Neutrophil (primary cell): ENCODE measurements at regions not wholly inside any gene's neighbourhood (a gene's known extent, or its start where the extent isn't known, plus 50 kb on each side); places are given as distances from the start of the nearest gene placed in this dataset.

Experiments
- H3K27ac ChIP-seq: fragments of 200-600 bp; sonication (generic); 2 replicates; pipeline ENCODE4 v1.5.1; 2016; ENCODE audit warnings: mild to moderate bottlenecking, moderate library complexity
- H3K27me3 ChIP-seq: fragments of 200-600 bp; sonication (generic); 2 replicates; pipeline ENCODE4 v1.6.0; 2016; ENCODE audit warnings: mild to moderate bottlenecking
- H3K36me3 ChIP-seq: fragments of 200-600 bp; sonication (generic); 2 replicates; pipeline ENCODE4 v1.5.1; 2017
- H3K4me1 ChIP-seq, 2 experiments: fragments of 200-600 bp in 1 of 2; sonication (generic) in 1 of 2; 1 replicate in 1 of 2; 2 replicates in 1 of 2; pipeline versions ENCODE4 v1.5.1 to v1.6.1; 2013 to 2016; ENCODE audit warnings: low read depth in 1 of 2, low read length in 1 of 2, mild to moderate bottlenecking in 1 of 2, moderate library complexity in 1 of 2; ENCODE audit not compliant: control insufficient read depth in 1 of 2, insufficient read depth in 1 of 2
- H3K4me3 ChIP-seq, 2 experiments: fragments of 200-600 bp in 1 of 2; sonication (generic) in 1 of 2; 1 replicate in 1 of 2; 2 replicates in 1 of 2; pipeline ENCODE4 v1.5.1; 2013 to 2016; ENCODE audit warnings: low read depth in 1 of 2, low read length in 1 of 2, mild to moderate bottlenecking in 1 of 2, moderate library complexity in 1 of 2
- H3K9me3 ChIP-seq: fragments of 200-600 bp; sonication (generic); 2 replicates; pipeline ENCODE4 v1.5.1; 2016
- CTCF ChIP-seq: fragments of 200-600 bp; sonication (generic); IDR thresholded peaks from 2 replicates; pipeline ENCODE4 v1.5.1; 2016; ENCODE audit warnings: antibody characterized with exemption

DNA sequence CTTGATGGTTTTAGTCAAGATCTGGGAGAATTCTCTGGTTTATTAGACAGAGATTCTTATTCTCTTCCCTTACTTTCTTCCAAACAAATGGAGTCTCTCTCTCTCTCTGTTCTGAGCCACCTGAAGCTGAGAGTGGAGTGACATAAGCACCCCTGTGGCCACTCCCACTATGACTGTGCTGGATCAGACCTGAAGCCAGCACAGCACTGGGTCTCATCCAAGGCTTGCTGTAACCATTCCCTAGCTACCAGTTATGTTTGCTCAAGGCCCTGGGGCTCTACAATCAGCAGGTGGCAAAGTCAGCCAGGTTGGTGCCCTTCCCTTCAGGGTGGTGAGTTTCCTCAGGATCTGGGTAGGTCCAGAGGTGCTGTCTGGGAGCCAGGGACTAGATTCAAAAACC lies 568.5 kb downstream of the AACS start:
- H3K27me3 ChIP-seq = no peaks in the 10 kb centered on the region
- no peaks in the 10 kb centered on the region for H3K9me3 ChIP-seq
- no peak overlapping the region for H3K27ac ChIP-seq
- H3K36me3 ChIP-seq = no peaks in the 10 kb centered on the region
- no peak overlapping the region for H3K4me3 ChIP-seq
- no peak for TF ChIP-seq CTCF
- H3K4me1 ChIP-seq = no peaks in the 10 kb centered on the region

DNA sequence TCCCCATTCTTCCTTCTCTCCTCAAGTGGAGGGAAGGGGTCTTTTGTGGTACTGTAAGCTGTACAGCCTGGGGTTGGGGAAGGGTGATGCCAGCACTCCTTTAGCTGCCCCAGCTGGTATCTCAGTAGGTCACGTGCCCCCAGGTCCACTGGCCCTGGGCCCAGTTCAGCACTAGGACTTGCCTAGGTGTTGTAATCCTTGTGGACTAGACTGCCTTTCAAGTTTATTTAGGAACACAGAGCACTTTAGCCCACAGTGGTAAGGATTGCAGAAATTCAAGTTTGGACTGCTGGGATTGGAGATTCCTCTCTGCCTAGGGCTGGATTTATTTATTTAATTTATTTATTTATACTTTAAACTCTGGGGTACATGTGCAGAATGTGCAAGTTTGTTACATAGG lies 569.6 kb downstream of the AACS start:
- H3K9me3 ChIP-seq = no peaks in the 10 kb centered on the region
- TF ChIP-seq CTCF = no peak
- H3K4me3 ChIP-seq = no peak overlapping the region
- no peaks in the 10 kb centered on the region for H3K27me3 ChIP-seq
- no peak overlapping the region for H3K27ac ChIP-seq
- H3K36me3 ChIP-seq = no peaks in the 10 kb centered on the region
- no peaks in the 10 kb centered on the region for H3K4me1 ChIP-seq

DNA sequence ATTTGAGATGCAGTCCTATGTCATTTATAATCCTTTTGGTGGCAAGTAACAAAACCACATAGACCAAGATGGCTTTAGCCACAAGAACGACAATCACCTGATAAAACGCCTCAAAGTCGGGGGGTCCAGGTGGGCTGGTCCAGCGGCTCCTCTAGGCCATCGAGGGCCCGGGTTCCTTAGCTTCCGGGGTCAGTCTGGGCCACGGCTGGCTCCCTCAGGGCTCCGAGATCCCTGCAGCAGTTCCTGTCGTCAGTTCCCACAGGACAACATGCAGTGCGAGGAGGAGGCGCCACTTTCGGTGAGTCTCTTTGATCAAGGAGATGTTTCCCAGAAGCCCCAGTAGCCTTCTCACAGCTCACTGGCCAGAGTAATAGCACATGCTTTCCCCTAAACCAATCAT lies 574.6 kb downstream of the AACS start:
- H3K9me3 ChIP-seq = no peaks in the 10 kb centered on the region

DNA sequence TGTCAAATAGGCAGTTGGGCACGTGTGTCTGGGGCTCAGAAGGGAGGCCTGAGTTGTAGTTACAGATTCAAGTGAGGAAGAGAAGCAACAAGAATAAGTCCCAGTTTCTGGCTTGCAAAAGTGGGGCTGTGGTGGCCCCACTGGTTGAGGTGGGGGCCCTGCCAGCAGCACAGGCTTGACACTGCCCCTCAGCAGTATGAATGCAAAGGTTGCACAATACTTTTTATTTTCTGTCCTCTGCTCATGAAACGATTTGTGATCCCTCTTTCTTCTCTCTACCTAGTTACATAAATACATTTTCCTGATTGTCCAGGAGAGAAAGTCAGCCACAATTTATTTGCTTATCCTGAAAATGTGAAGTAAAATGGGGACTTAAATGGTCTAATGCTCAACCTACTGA lies 577.8 kb downstream of the AACS start:
- Histone ChIP-seq H3K27ac (no peak overlapping the region), H3K4me1 (no peaks in the 10 kb centered on the region), H3K9me3 (no peaks in the 10 kb centered on the region), H3K27me3 (no peaks in the 10 kb centered on the region), H3K36me3 (no peaks in the 10 kb centered on the region), H3K4me3 (no peak overlapping the region)
- TF ChIP-seq CTCF = no peak

More for the DNA sequence above, 574.6 kb downstream of the AACS start:
- no peak overlapping the region for H3K27ac ChIP-seq
- no peak overlapping the region for H3K4me3 ChIP-seq
- no peaks in the 10 kb centered on the region for H3K27me3 ChIP-seq
- H3K36me3 ChIP-seq = no peaks in the 10 kb centered on the region
- no peak for TF ChIP-seq CTCF
- H3K4me1 ChIP-seq = no peaks in the 10 kb centered on the region

DNA sequence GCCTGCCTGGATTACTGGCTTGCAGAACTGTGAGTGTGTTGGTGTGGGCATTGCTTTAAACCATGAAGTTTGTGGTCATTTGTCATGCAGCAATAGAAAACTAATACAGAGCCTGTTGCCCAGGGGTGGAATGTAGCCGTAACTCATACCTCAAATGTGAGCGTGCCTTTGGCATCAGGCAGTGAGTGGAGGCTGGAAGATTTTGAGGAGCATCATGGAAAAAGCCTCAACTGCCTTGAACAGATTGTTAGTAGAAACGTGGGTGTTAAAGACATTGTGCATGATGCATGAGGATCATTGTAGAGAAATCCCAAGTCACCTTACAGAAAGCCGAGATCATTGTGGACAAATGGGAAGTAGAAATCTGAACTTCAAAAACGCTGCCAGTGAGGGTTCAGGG lies 580.5 kb downstream of the AACS start:
- no peaks in the 10 kb centered on the region for H3K27me3 ChIP-seq
- H3K4me3 ChIP-seq = no peak overlapping the region
- no peaks in the 10 kb centered on the region for H3K36me3 ChIP-seq
- TF ChIP-seq CTCF = no peak
- no peaks in the 10 kb centered on the region for H3K4me1 ChIP-seq
- H3K9me3 ChIP-seq = no peaks in the 10 kb centered on the region
- H3K27ac ChIP-seq = no peak overlapping the region

GRCh38 chr12:125650587-125650986 lies 585.4 kb downstream of the AACS start:
- Histone ChIP-seq H3K36me3 (no peaks in the 10 kb centered on the region), H3K4me3 (no peak overlapping the region), H3K27ac (no peak overlapping the region), H3K4me1 (no peaks in the 10 kb centered on the region), H3K27me3 (no peaks in the 10 kb centered on the region), H3K9me3 (no peaks in the 10 kb centered on the region)
- TF ChIP-seq CTCF = no peak
